HG03108 (cell line): ENCODE measurements at regions not wholly inside any gene's neighbourhood (a gene's known extent, or its start where the extent isn't known, plus 50 kb on each side); places are given as distances from the start of the nearest gene placed in this dataset.

Source experiments
- ATAC-seq: cut with Tn5 transposase; IDR thresholded peaks from one replicate; pipeline ENCODE4 v1.9.1; 2021; ENCODE audit warnings: moderate library complexity; ENCODE audit not compliant: unreplicated experiment

GRCh38 chr18:22040533-22040932 lies 128.9 kb upstream of the GATA6 start:
- ATAC-seq: no peak

GRCh38 chr18:22043837-22044236 lies 125.6 kb upstream of the GATA6 start:
- no peak for ATAC-seq

GRCh38 chr18:22044474-22045220 lies 124.7 kb upstream of the GATA6 start:
- no peak for ATAC-seq

- no peak for ATAC-seq
Observed at GRCh38 chr18:22045221-22045918, 124.0 kb upstream of the GATA6 start.

- ATAC-seq: no peak
Observed at GRCh38 chr18:22046473-22046872, 122.9 kb upstream of the GATA6 start.

- ATAC-seq: no peak
Observed at GRCh38 chr18:22047485-22047884, 121.9 kb upstream of the GATA6 start.

GRCh38 chr18:22048221-22048620 lies 121.2 kb upstream of the GATA6 start:
- no peak for ATAC-seq

GRCh38 chr18:22048932-22049615 lies 120.3 kb upstream of the GATA6 start:
- ATAC-seq: no peak

GRCh38 chr18:22052405-22053105 lies 116.8 kb upstream of the GATA6 start:
- ATAC-seq: no peak

GRCh38 chr18:22055466-22056238 lies 113.7 kb upstream of the GATA6 start:
- ATAC-seq: no peak

GRCh38 chr18:22056950-22057349 lies 112.4 kb upstream of the GATA6 start:
- no peak for ATAC-seq

- ATAC-seq: no peak
Observed at GRCh38 chr18:22057908-22058527, 111.4 kb upstream of the GATA6 start.

GRCh38 chr18:22060361-22060760 lies 109.0 kb upstream of the GATA6 start:
- no peak for ATAC-seq

- no peak for ATAC-seq
Observed at GRCh38 chr18:22063102-22063501, 106.3 kb upstream of the GATA6 start.

GRCh38 chr18:22063672-22064071 lies 105.7 kb upstream of the GATA6 start:
- ATAC-seq: no peak

- no peak for ATAC-seq
Observed at GRCh38 chr18:22064581-22064980, 104.8 kb upstream of the GATA6 start.

- ATAC-seq: no peak
Observed at GRCh38 chr18:22065311-22065710, 104.1 kb upstream of the GATA6 start.

- ATAC-seq: no peak
Observed at GRCh38 chr18:22066083-22066485, 103.3 kb upstream of the GATA6 start.

GRCh38 chr18:22067109-22067508 lies 102.3 kb upstream of the GATA6 start:
- ATAC-seq: no peak

- no peak for ATAC-seq
Observed at GRCh38 chr18:22067682-22068081, 101.7 kb upstream of the GATA6 start.
